Keratinocyte (primary cell): ENCODE measurements at regions not wholly inside any gene's neighbourhood (a gene's known extent, or its start where the extent isn't known, plus 50 kb on each side); places are given as distances from the start of the nearest gene placed in this dataset.

Experiments
- DNase-seq: peaks from one replicate; pipeline ENCODE4 v3.0.0-alpha.2; 2011; ENCODE audit warnings: low read depth, missing footprints, low spot score
- FAIRE-seq: peaks from 2 replicates; lab custom pipeline; 2011; peaks lifted over from hg19 to GRCh38; lab: Jason Lieb, UNC
- H2AFZ ChIP-seq: 2 replicates; pipeline ENCODE4 v1.6.0; 2012; ENCODE audit warnings: low read length, control low read depth, inconsistent platforms; ENCODE audit not compliant: control insufficient read depth
- H3K27ac ChIP-seq: 2 replicates; pipeline ENCODE4 v1.5.1; 2011; ENCODE audit warnings: low read length; ENCODE audit not compliant: control insufficient read depth, insufficient read depth
- H3K27me3 ChIP-seq: 3 replicates; pipeline ENCODE4 v1.6.0; 2011; ENCODE audit warnings: low read length; ENCODE audit not compliant: control insufficient read depth, insufficient read depth; ENCODE audit errors: extremely low read depth
- H3K36me3 ChIP-seq, 2 experiments: 2 replicates in 1 of 2; 3 replicates in 1 of 2; pipeline ENCODE4 v1.5.1; 2011; ENCODE audit warnings: low read length in 2 of 2, mild to moderate bottlenecking in 1 of 2; ENCODE audit not compliant: control insufficient read depth in 2 of 2, insufficient read depth in 2 of 2; ENCODE audit errors: extremely low read depth in 1 of 2
- H3K4me1 ChIP-seq: 3 replicates; pipeline ENCODE4 v1.5.1; 2011; ENCODE audit warnings: low read length; ENCODE audit not compliant: control insufficient read depth, insufficient read depth; ENCODE audit errors: extremely low read depth
- H3K4me2 ChIP-seq: 3 replicates; pipeline ENCODE4 v1.6.0; 2011; ENCODE audit warnings: low read depth, low read length; ENCODE audit not compliant: control insufficient read depth, insufficient read depth; ENCODE audit errors: extremely low read depth
- H3K4me3 ChIP-seq, 3 experiments: fragments of 200-600 bp in 1 of 3; sonication (generic) in 1 of 3; 2 replicates in 2 of 3; 3 replicates in 1 of 3; pipeline ENCODE4 v1.5.1; 2011 to 2016; ENCODE audit warnings: low read length in 3 of 3, mild to moderate bottlenecking in 3 of 3, control low read depth in 2 of 3, inconsistent platforms in 1 of 3, low read depth in 1 of 3, mixed read lengths in 1 of 3, mixed run types in 1 of 3, moderate library complexity in 1 of 3; ENCODE audit not compliant: control insufficient read depth in 2 of 3, insufficient read depth in 2 of 3; ENCODE audit errors: extremely low read depth in 1 of 3
- H3K79me2 ChIP-seq: 2 replicates; pipeline ENCODE4 v1.6.0; 2012; ENCODE audit warnings: low read length; ENCODE audit not compliant: control insufficient read depth, insufficient read depth
- H3K9ac ChIP-seq: 3 replicates; pipeline ENCODE4 v1.6.0; 2011; ENCODE audit warnings: low read length; ENCODE audit not compliant: control insufficient read depth, insufficient read depth; ENCODE audit errors: extremely low read depth
- H3K9me1 ChIP-seq: 3 replicates; pipeline ENCODE4 v1.6.0; 2011; ENCODE audit warnings: low read length; ENCODE audit not compliant: control insufficient read depth, insufficient read depth; ENCODE audit errors: extremely low read depth
- H3K9me3 ChIP-seq: 2 replicates; pipeline ENCODE4 v1.5.1; 2012; ENCODE audit warnings: low read depth, low read length; ENCODE audit not compliant: control insufficient read depth
- H4K20me1 ChIP-seq: 3 replicates; pipeline ENCODE4 v1.6.0; 2011; ENCODE audit warnings: low read length; ENCODE audit not compliant: control insufficient read depth, insufficient read depth; ENCODE audit errors: extremely low read depth
- EZH2 ChIP-seq: IDR thresholded peaks from one replicate; pipeline ENCODE4 v1.6.1; 2012; ENCODE audit warnings: inconsistent platforms, mild to moderate bottlenecking, low read length, moderate library complexity
- dilution Hi-C: fragments of 300-500 bp; cut with MboI; formaldehyde crosslinking; loops from one replicate; pipeline ENCODE4 v1.7.0; 2020; ENCODE audit warnings: low sequenced_read_pairs; ENCODE audit not compliant: extremely low pct_ligation_motif_present
- TF ChIP-seq, protein P1 (sequence below), 3 experiments: IDR thresholded peaks in 1 of 3; conservative IDR thresholded peaks in 1 of 3; optimal IDR thresholded peaks in 1 of 3; 2 replicates in 2 of 3; 3 replicates in 1 of 3; pipeline versions ENCODE3 to v1.5.1; 2011; ENCODE audit warnings: low read length in 3 of 3, mild to moderate bottlenecking in 3 of 3, moderate library complexity in 2 of 3, control low read depth in 1 of 3, inconsistent platforms in 1 of 3; ENCODE audit not compliant: insufficient read depth in 2 of 3; ENCODE audit errors: extremely low read depth in 1 of 3

- H3K9me1 ChIP-seq, result no peaks in the 10 kb centered on the region
- no peak overlapping the region for H3K4me3 ChIP-seq
- H3K4me1 ChIP-seq, result peaks cover 9% of the 10 kb centered on the region
- H2AFZ ChIP-seq, result no peak overlapping the region
- no peak overlapping the region for H3K4me2 ChIP-seq
- dilution Hi-C loops, result no loop called here
- H3K27me3 ChIP-seq, result no peaks in the 10 kb centered on the region
- DNase-seq (no peak), FAIRE-seq (no peak)
- no peaks in the 10 kb centered on the region for H3K9me3 ChIP-seq
- H3K9ac ChIP-seq, result no peak overlapping the region
- H3K79me2 ChIP-seq, result no peaks in the 10 kb centered on the region
- no peaks in the 10 kb centered on the region for H4K20me1 ChIP-seq
- TF ChIP-seq EZH2, result no peak
- TF ChIP-seq, protein P1, sequence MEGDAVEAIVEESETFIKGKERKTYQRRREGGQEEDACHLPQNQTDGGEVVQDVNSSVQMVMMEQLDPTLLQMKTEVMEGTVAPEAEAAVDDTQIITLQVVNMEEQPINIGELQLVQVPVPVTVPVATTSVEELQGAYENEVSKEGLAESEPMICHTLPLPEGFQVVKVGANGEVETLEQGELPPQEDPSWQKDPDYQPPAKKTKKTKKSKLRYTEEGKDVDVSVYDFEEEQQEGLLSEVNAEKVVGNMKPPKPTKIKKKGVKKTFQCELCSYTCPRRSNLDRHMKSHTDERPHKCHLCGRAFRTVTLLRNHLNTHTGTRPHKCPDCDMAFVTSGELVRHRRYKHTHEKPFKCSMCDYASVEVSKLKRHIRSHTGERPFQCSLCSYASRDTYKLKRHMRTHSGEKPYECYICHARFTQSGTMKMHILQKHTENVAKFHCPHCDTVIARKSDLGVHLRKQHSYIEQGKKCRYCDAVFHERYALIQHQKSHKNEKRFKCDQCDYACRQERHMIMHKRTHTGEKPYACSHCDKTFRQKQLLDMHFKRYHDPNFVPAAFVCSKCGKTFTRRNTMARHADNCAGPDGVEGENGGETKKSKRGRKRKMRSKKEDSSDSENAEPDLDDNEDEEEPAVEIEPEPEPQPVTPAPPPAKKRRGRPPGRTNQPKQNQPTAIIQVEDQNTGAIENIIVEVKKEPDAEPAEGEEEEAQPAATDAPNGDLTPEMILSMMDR (optimal IDR thresholded peaks at IDR 0.05 in 1 of 3, IDR thresholded peaks at IDR 0.05 in 1 of 3, conservative IDR thresholded peaks at IDR 0.05 in 1 of 3; ENCODE audit: extremely low read depth in 1 of 3, insufficient read depth in 2 of 3, low read length in 3 of 3), result no peak
- no peaks in the 10 kb centered on the region for H3K36me3 ChIP-seq
- H3K27ac ChIP-seq, result no peak overlapping the region
These were observed 102.0 kb upstream of the STEAP1B start for GRCh38 chr7:22601812-22602565.

DNA sequence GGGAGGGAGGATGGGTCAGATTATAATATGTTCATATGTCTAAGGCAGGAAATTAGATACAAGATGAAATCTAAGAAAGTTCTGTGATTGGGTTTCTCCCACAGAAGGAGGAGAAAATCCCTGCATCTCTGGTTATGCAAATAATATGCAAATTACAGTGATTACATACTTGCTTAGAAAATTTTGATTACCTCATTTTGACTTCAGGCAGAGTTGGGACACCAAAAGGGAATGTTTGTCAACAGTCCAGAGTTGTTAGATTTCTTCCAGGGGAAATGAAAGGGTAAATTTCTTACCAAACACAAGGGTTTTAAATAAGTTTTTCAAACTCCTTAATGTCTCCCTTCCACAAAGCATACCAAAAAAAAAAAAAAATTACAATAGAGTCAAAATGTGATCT is 101.4 kb upstream of the STEAP1B start:
- no peaks in the 10 kb centered on the region for H3K79me2 ChIP-seq
- H3K9me1 ChIP-seq, result no peaks in the 10 kb centered on the region
- TF ChIP-seq, protein P1 (optimal IDR thresholded peaks at IDR 0.05 in 1 of 3, IDR thresholded peaks at IDR 0.05 in 1 of 3, conservative IDR thresholded peaks at IDR 0.05 in 1 of 3; ENCODE audit: extremely low read depth in 1 of 3, insufficient read depth in 2 of 3, low read length in 3 of 3), result no peak
- TF ChIP-seq EZH2, result no peak
- no peaks in the 10 kb centered on the region for H4K20me1 ChIP-seq
- no peak for DNase-seq
- no peaks in the 10 kb centered on the region for H3K36me3 ChIP-seq
- H3K9me3 ChIP-seq, result no peaks in the 10 kb centered on the region
- dilution Hi-C loops, result no loop called here
- H3K27me3 ChIP-seq, result no peaks in the 10 kb centered on the region
- no peak overlapping the region for H3K4me3 ChIP-seq
- H3K4me2 ChIP-seq, result no peak overlapping the region
- no peak for FAIRE-seq
- H3K4me1 ChIP-seq, result peaks cover 9% of the 10 kb centered on the region
- no peak overlapping the region for H3K27ac ChIP-seq
- no peak overlapping the region for H3K9ac ChIP-seq
- no peak overlapping the region for H2AFZ ChIP-seq
